ENCODE measurements at regions not wholly inside any gene's neighbourhood (a gene's known extent, or its start where the extent isn't known, plus 50 kb on each side); places are given as distances from the start of the nearest gene placed in this dataset.

DNA sequence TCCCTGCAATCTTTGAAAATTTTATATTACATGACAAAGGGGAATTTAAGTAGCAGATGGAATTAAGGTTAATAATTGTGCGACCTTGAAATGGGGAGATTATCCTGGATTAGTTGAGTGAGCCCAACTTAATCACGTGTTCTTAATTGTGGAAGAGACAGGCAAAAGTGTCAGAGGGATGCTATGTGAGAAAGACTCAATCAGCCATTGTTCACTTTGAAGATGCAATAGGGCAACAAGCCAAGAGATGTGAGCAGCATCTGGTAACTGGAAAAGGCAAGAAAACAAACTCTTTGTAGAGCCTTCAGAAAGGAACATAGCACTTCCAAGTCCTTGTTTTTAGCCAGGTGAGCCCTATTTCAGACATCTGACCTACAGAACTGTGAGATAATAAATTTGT, 247.7 kb downstream of the SLITRK1 start:
- Histone ChIP-seq H3K4me3 (ENCODE audit: low read length) (no peak overlapping the region), H3K27me3 (ENCODE audit: insufficient read depth, low read depth, low read length) (no peaks in the 10 kb centered on the region), H3K9ac (ENCODE audit: low read length) (no peak overlapping the region), H2AFZ (ENCODE audit: low read depth, low read length) (no peak overlapping the region), H3K36me3 (ENCODE audit: insufficient read depth, low read length) (no peaks in the 10 kb centered on the region), H3K27ac (ENCODE audit: low read length) (no peak overlapping the region), H4K20me1 (ENCODE audit: insufficient read depth) (no peaks in the 10 kb centered on the region), H3K79me2 (replicated peaks; ENCODE audit: insufficient read depth, low read length) (no peaks in the 10 kb centered on the region), H3K9me2 (ENCODE audit: insufficient read depth, low read length) (no peaks in the 10 kb centered on the region), H3F3A (ENCODE audit: insufficient read depth, low read length, poor library complexity, severe bottlenecking) (no peaks in the 10 kb centered on the region), H3K9me3 (ENCODE audit: low read length) (no peaks in the 10 kb centered on the region), H3K4me2 (ENCODE audit: low read length) (no peak overlapping the region)
- no peak for TF ChIP-seq TAF1 (IDR thresholded peaks at IDR 0.05; ENCODE audit: low read depth)
- no peak for TF ChIP-seq SMC3 (conservative IDR thresholded peaks at IDR 0.05; ENCODE audit: poor library complexity)
- TF ChIP-seq EP300 (conservative IDR thresholded peaks at IDR 0.05; ENCODE audit: poor library complexity, severe bottlenecking) = no peak
- TF ChIP-seq EZH2 (IDR thresholded peaks at IDR 0.05; ENCODE audit: borderline replicate concordance, insufficient read depth, low read length, poor library complexity, severe bottlenecking) = no peak
- TF ChIP-seq, protein P1, sequence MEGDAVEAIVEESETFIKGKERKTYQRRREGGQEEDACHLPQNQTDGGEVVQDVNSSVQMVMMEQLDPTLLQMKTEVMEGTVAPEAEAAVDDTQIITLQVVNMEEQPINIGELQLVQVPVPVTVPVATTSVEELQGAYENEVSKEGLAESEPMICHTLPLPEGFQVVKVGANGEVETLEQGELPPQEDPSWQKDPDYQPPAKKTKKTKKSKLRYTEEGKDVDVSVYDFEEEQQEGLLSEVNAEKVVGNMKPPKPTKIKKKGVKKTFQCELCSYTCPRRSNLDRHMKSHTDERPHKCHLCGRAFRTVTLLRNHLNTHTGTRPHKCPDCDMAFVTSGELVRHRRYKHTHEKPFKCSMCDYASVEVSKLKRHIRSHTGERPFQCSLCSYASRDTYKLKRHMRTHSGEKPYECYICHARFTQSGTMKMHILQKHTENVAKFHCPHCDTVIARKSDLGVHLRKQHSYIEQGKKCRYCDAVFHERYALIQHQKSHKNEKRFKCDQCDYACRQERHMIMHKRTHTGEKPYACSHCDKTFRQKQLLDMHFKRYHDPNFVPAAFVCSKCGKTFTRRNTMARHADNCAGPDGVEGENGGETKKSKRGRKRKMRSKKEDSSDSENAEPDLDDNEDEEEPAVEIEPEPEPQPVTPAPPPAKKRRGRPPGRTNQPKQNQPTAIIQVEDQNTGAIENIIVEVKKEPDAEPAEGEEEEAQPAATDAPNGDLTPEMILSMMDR (IDR thresholded peaks at IDR 0.05; ENCODE audit: poor library complexity, severe bottlenecking) = no peak
- TF ChIP-seq RAD21 (conservative IDR thresholded peaks at IDR 0.05) = no peak
- TF ChIP-seq POLR2AphosphoS5 (IDR thresholded peaks at IDR 0.05) = no peak
- TF ChIP-seq, protein P2, sequence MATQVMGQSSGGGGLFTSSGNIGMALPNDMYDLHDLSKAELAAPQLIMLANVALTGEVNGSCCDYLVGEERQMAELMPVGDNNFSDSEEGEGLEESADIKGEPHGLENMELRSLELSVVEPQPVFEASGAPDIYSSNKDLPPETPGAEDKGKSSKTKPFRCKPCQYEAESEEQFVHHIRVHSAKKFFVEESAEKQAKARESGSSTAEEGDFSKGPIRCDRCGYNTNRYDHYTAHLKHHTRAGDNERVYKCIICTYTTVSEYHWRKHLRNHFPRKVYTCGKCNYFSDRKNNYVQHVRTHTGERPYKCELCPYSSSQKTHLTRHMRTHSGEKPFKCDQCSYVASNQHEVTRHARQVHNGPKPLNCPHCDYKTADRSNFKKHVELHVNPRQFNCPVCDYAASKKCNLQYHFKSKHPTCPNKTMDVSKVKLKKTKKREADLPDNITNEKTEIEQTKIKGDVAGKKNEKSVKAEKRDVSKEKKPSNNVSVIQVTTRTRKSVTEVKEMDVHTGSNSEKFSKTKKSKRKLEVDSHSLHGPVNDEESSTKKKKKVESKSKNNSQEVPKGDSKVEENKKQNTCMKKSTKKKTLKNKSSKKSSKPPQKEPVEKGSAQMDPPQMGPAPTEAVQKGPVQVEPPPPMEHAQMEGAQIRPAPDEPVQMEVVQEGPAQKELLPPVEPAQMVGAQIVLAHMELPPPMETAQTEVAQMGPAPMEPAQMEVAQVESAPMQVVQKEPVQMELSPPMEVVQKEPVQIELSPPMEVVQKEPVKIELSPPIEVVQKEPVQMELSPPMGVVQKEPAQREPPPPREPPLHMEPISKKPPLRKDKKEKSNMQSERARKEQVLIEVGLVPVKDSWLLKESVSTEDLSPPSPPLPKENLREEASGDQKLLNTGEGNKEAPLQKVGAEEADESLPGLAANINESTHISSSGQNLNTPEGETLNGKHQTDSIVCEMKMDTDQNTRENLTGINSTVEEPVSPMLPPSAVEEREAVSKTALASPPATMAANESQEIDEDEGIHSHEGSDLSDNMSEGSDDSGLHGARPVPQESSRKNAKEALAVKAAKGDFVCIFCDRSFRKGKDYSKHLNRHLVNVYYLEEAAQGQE (IDR thresholded peaks at IDR 0.05; ENCODE audit: borderline replicate concordance) = no peak
- TF ChIP-seq MXI1 (conservative IDR thresholded peaks at IDR 0.05; ENCODE audit: poor library complexity, severe bottlenecking) = no peak

GRCh38 chr13:83633746-83634145, 248.5 kb downstream of the SLITRK1 start:
- no peaks in the 10 kb centered on the region for H3K79me2 ChIP-seq (replicated peaks; ENCODE audit: insufficient read depth, low read length)
- H3K9ac ChIP-seq (ENCODE audit: low read length) = no peak overlapping the region
- no peak overlapping the region for H2AFZ ChIP-seq (ENCODE audit: low read depth, low read length)
- TF ChIP-seq EZH2 (IDR thresholded peaks at IDR 0.05; ENCODE audit: borderline replicate concordance, insufficient read depth, low read length, poor library complexity, severe bottlenecking) = no peak
- no peak for TF ChIP-seq TAF1 (IDR thresholded peaks at IDR 0.05; ENCODE audit: low read depth)
- H3F3A ChIP-seq (ENCODE audit: insufficient read depth, low read length, poor library complexity, severe bottlenecking) = no peaks in the 10 kb centered on the region
- no peaks in the 10 kb centered on the region for H3K9me3 ChIP-seq (ENCODE audit: low read length)
- H3K36me3 ChIP-seq (ENCODE audit: insufficient read depth, low read length) = no peaks in the 10 kb centered on the region
- no peak overlapping the region for H3K27ac ChIP-seq (ENCODE audit: low read length)
- H3K4me2 ChIP-seq (ENCODE audit: low read length) = no peak overlapping the region
- H4K20me1 ChIP-seq (ENCODE audit: insufficient read depth) = no peaks in the 10 kb centered on the region
- no peak overlapping the region for H3K4me3 ChIP-seq (ENCODE audit: low read length)
- H3K27me3 ChIP-seq (ENCODE audit: insufficient read depth, low read depth, low read length) = no peaks in the 10 kb centered on the region
- no peaks in the 10 kb centered on the region for H3K9me2 ChIP-seq (ENCODE audit: insufficient read depth, low read length)

DNA sequence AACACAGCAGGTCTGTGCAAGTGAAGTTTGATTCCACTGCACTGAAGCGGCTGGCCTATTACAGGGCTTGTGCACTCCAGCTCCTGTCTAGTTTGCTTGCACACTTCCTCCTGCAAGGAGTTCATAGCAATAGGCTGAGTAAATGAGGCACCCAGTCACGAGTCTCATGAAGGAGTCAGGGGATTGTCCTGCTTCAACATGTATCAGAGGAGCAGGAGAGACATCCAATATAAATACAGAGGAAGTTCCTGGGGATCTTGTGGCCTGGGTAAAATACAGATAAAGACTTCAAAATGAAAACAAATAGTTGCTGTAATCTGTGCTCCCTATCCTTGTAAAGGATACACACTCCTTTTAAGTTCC, 259.9 kb downstream of the SLITRK1 start:
- Histone ChIP-seq H3K9ac (ENCODE audit: low read length) (no peak overlapping the region), H4K20me1 (ENCODE audit: insufficient read depth) (no peaks in the 10 kb centered on the region), H3K9me2 (ENCODE audit: insufficient read depth, low read length) (no peaks in the 10 kb centered on the region), H3F3A (ENCODE audit: insufficient read depth, low read length, poor library complexity, severe bottlenecking) (no peaks in the 10 kb centered on the region), H3K27ac (ENCODE audit: low read length) (no peak overlapping the region), H3K79me2 (replicated peaks; ENCODE audit: insufficient read depth, low read length) (no peaks in the 10 kb centered on the region), H3K4me3 (ENCODE audit: low read length) (no peak overlapping the region), H3K4me2 (ENCODE audit: low read length) (no peak overlapping the region), H3K27me3 (ENCODE audit: insufficient read depth, low read depth, low read length) (no peaks in the 10 kb centered on the region), H3K36me3 (ENCODE audit: insufficient read depth, low read length) (no peaks in the 10 kb centered on the region), H2AFZ (ENCODE audit: low read depth, low read length) (no peak overlapping the region), H3K9me3 (ENCODE audit: low read length) (no peaks in the 10 kb centered on the region)
- TF ChIP-seq MXI1 (conservative IDR thresholded peaks at IDR 0.05; ENCODE audit: poor library complexity, severe bottlenecking) (no peak), TAF1 (IDR thresholded peaks at IDR 0.05; ENCODE audit: low read depth) (no peak), POLR2AphosphoS5 (IDR thresholded peaks at IDR 0.05) (no peak), SMC3 (conservative IDR thresholded peaks at IDR 0.05; ENCODE audit: poor library complexity) (no peak), EZH2 (IDR thresholded peaks at IDR 0.05; ENCODE audit: borderline replicate concordance, insufficient read depth, low read length, poor library complexity, severe bottlenecking) (no peak), EP300 (conservative IDR thresholded peaks at IDR 0.05; ENCODE audit: poor library complexity, severe bottlenecking) (no peak), RAD21 (conservative IDR thresholded peaks at IDR 0.05) (no peak)
- TF ChIP-seq, protein P2 (IDR thresholded peaks at IDR 0.05; ENCODE audit: borderline replicate concordance) = no peak
